NCI-H146 (cell line): ENCODE measurements at regions not wholly inside any gene's neighbourhood (a gene's known extent, or its start where the extent isn't known, plus 50 kb on each side); places are given as distances from the start of the nearest gene placed in this dataset.

Source experiments
- DNase-seq: peaks from one replicate; lab custom pipeline; 2025; lab: John Stamatoyannopoulos, UW

- no peak for DNase-seq
Observed at GRCh38 chr11:115848080-115848479, 343.9 kb upstream of the CADM1 start.

- no peak for DNase-seq
Observed at GRCh38 chr11:115845872-115846271, 341.7 kb upstream of the CADM1 start.

DNA sequence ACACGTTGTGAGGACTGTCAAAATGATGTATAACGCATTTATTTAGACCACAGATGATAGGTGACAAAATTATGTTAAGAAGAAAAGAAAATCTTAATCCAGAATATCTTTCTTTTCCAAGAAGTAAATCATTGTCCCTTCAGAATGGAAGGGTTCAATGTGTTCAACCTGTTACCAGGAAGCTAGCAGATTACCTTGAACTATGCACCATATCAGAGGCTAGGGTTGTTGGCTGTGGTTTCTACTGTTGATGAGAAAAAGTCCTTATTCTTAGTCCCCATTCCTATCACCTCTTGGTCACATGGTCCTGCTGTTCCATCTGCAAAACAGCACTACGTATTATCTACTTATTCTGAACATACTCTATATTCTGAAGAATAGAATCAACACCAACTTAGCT is 339.5 kb upstream of the CADM1 start:
- no peak for DNase-seq

GRCh38 chr11:115843111-115843510 is 338.9 kb upstream of the CADM1 start:
- DNase-seq = no peak

- DNase-seq = no peak
Observed at GRCh38 chr11:115820026-115820425, 315.8 kb upstream of the CADM1 start.

GRCh38 chr11:115819014-115819413 is 314.8 kb upstream of the CADM1 start:
- no peak for DNase-seq

GRCh38 chr11:115817844-115818468 is 313.7 kb upstream of the CADM1 start:
- DNase-seq = no peak

GRCh38 chr11:115808351-115808940 is 304.2 kb upstream of the CADM1 start:
- DNase-seq = no peak

GRCh38 chr11:115806056-115806455 is 301.8 kb upstream of the CADM1 start:
- no peak for DNase-seq

DNA sequence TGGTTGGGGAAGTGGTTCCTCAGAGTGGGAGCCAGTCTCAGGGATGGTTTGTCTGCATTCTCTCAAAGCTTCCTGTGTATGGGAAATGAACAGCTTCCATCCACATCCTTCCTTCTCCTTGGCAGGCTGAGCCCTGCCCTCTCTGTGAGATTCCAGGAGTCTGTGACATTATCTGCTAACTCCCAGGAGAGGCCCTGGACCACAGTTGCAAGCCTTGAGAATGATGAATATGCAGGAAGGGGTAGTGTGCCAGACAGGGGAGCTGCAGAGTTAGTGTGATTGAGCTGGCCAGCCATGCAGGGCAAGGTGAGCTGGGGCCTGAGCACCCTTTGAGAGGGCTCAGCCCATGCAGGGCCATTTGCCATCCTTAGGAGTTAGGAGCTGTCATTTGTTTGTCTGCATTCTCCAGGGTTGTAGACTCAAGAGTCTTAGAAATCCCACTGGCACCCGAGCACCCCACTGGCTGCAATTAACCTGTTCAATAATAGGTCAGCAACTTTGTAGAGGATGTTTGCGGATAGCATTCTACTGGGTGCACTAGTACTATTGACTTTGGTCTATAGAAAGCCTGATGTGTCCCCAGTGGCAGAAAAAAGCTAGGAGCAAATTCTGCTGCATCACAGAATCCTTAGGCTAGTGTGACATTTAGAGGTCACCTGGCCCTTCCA is 299.0 kb upstream of the CADM1 start:
- DNase-seq = peak; percentile 65

DNA sequence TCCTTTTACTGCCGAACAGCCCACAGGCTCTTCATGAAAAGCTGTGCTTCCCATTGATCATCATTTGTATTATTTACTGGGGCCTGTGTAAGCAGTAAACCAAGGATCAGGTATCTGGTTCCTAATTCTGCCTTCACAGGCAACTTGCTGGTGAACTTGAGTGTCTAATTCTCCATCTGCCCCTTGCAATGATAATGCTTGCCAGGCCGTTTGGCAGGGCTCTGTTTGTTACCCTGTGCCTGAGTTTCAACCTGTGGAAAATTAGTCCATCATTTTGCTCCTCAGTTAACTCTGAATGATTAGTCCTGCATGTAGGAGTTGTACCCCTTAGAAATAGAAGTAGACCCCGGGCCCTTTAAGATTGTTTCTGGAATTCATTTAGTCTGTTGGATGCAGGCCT is 298.4 kb upstream of the CADM1 start:
- no peak for DNase-seq

- DNase-seq = no peak
Observed at GRCh38 chr11:115792903-115793302, 288.7 kb upstream of the CADM1 start.

GRCh38 chr11:115787302-115787701 is 283.1 kb upstream of the CADM1 start:
- DNase-seq = no peak

- DNase-seq = no peak
Observed at GRCh38 chr11:115784796-115785521, 280.7 kb upstream of the CADM1 start.

GRCh38 chr11:115780646-115781362 is 276.6 kb upstream of the CADM1 start:
- DNase-seq = no peak

GRCh38 chr11:115778928-115779650 is 274.9 kb upstream of the CADM1 start:
- DNase-seq = no peak

DNA sequence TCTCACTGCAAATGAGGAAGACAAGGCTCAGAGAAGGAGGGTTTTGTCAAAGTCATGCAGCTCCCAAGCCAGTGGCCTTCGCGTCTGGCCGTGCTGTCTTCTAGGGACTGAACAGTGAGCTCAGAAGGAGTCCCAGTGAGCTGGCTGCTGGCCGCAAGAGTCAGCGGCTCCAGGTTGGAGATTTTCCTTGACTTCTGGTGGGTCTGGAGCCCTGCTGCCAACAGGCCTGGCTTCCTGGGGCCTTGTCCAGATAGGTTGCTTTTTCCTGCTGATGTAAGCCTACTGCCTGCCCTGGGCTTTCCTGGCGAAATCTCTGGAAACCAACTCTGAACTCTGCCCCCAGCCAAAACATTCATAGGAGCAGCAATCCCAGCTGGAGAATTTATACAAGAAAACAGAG is 272.7 kb upstream of the CADM1 start:
- DNase-seq = no peak

GRCh38 chr11:115775846-115776245 is 271.6 kb upstream of the CADM1 start:
- no peak for DNase-seq

- no peak for DNase-seq
Observed at GRCh38 chr11:115774756-115775155, 270.5 kb upstream of the CADM1 start.

- no peak for DNase-seq
Observed at GRCh38 chr11:115769891-115770290, 265.7 kb upstream of the CADM1 start.

DNA sequence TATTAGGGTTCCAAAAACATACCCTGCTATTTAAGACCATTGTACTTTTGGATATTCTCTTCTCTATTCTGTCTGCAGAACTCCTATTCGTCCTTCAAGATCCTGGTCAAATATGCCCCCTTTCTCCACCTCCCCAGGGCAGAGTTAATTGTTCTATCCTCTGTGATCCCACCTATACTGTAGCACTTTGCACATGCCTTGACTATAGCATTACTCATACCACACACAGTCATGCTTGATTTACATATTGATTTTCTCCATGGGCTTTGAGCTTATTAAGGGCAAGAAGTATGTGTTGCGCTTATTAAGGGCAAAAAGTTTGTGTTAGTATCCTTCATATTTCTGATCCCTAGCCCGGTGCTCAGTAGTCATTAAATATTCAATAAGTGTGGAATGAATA is 263.7 kb upstream of the CADM1 start:
- no peak for DNase-seq
